ENCODE measurements at regions not wholly inside any gene's neighbourhood (a gene's known extent, or its start where the extent isn't known, plus 50 kb on each side); places are given as distances from the start of the nearest gene placed in this dataset.

DNA sequence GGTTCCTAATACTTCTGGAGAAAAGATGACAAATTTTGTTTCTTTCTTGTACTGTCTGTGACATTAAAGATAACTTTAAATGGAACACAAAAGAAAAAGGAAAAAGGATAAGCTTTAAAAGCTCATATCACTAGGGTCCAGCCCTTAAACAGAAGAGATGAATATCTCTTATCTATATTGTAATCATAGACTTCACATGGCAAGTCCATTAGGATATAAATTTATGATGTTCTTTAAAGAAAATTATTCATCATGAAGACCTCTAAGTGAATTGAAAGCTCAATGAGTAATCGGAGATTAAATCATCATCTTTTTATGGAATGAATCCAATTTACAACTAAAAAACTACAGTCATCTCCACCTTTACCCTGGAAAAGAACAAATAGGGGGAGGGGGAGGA, 111.6 kb upstream of the SATB2 start:
- no peak overlapping the region for H3K27ac ChIP-seq (ENCODE audit: insufficient read depth, low read depth, low read length)
- no peak for FAIRE-seq
- dilution Hi-C loops (cut with MboI; ENCODE audit: extremely low pct_ligation_motif_present, low sequenced_read_pairs) = no loop called here
- no peak overlapping the region for H3K4me3 ChIP-seq (replicated peaks in 1 of 3; ENCODE audit: insufficient read depth in 1 of 3, low read depth in 1 of 3, low read length in 3 of 3)
- H3K79me2 ChIP-seq (ENCODE audit: control insufficient read depth, insufficient read depth, low read length) = no peaks in the 10 kb centered on the region
- no peaks in the 10 kb centered on the region for H3K9me3 ChIP-seq (replicated peaks; ENCODE audit: control insufficient read depth, insufficient read depth, low read length)
- H3K27me3 ChIP-seq (ENCODE audit: control insufficient read depth in 2 of 2, insufficient read depth in 2 of 2, low read length in 2 of 2) = no peaks in the 10 kb centered on the region
- ChIA-PET CTCF (no interaction called here), POLR2A (no interaction called here)
- no TSS peak for BruUV-seq (replicated peaks)
- no peak overlapping the region for H3K4me2 ChIP-seq (ENCODE audit: insufficient read depth, low read length)
- no peak for DNase-seq (ENCODE audit: low read depth, low spot score)
- H4K20me1 ChIP-seq (replicated peaks; ENCODE audit: control insufficient read depth, extremely low read depth, insufficient read depth, low read length) = no peaks in the 10 kb centered on the region
- no peaks in the 10 kb centered on the region for H3K36me3 ChIP-seq (ENCODE audit: control insufficient read depth in 2 of 2, extremely low read depth in 1 of 2, insufficient read depth in 2 of 2, low read length in 2 of 2)
- H2AFZ ChIP-seq (ENCODE audit: low read depth, low read length) = no peak overlapping the region
- H3K9ac ChIP-seq (replicated peaks; ENCODE audit: extremely low read depth, insufficient read depth, low read length) = no peak overlapping the region
- H3K4me1 ChIP-seq (ENCODE audit: control insufficient read depth, extremely low read depth, insufficient read depth, low read length) = no peaks in the 10 kb centered on the region
- intact Hi-C loops (cut with micrococcal nuclease) = no loop called here
- H3K9me1 ChIP-seq (replicated peaks; ENCODE audit: control insufficient read depth, extremely low read depth, insufficient read depth, low read length) = no peaks in the 10 kb centered on the region
- TF ChIP-seq, protein P1, sequence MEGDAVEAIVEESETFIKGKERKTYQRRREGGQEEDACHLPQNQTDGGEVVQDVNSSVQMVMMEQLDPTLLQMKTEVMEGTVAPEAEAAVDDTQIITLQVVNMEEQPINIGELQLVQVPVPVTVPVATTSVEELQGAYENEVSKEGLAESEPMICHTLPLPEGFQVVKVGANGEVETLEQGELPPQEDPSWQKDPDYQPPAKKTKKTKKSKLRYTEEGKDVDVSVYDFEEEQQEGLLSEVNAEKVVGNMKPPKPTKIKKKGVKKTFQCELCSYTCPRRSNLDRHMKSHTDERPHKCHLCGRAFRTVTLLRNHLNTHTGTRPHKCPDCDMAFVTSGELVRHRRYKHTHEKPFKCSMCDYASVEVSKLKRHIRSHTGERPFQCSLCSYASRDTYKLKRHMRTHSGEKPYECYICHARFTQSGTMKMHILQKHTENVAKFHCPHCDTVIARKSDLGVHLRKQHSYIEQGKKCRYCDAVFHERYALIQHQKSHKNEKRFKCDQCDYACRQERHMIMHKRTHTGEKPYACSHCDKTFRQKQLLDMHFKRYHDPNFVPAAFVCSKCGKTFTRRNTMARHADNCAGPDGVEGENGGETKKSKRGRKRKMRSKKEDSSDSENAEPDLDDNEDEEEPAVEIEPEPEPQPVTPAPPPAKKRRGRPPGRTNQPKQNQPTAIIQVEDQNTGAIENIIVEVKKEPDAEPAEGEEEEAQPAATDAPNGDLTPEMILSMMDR (IDR thresholded peaks at IDR 0.05; ENCODE audit: extremely low read depth in 1 of 2, insufficient read depth in 1 of 2, low read depth in 1 of 2, low read length in 2 of 2) = no peak
- TF ChIP-seq FOS (IDR thresholded peaks at IDR 0.05; ENCODE audit: borderline replicate concordance, insufficient read depth, low read length) (no peak), POLR2A (IDR thresholded peaks at IDR 0.05; ENCODE audit: low read depth, low read length) (no peak), GATA2 (IDR thresholded peaks at IDR 0.05; ENCODE audit: insufficient read depth, insufficient read length, low read depth, low read length) (no peak), EZH2 (IDR thresholded peaks at IDR 0.05; ENCODE audit: borderline replicate concordance, low read depth, low read length, severe bottlenecking) (no peak), JUN (IDR thresholded peaks at IDR 0.05; ENCODE audit: borderline replicate concordance, insufficient read depth, insufficient read length, low read depth) (no peak)

DNA sequence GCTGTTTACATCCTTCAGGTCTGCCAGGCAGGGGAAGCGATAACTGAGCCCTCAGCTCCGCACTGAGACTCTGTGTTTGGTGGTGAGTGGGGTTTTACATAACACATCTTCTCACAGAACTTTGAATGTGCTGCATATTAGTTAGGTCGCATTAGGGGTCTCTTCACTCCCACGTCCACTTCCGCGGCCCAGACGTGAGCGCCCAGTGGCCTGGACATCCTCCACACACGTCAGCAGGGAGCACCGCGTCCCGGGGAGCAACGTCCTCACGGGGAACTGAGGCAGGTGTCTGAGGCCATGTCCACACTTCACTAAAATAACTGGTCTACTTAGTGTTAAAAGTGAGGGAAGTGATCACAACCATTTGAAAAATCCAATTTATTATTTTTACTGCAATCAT, 100.4 kb upstream of the SATB2 start:
- H3K79me2 ChIP-seq (ENCODE audit: control insufficient read depth, insufficient read depth, low read length) = no peaks in the 10 kb centered on the region
- H3K4me3 ChIP-seq (replicated peaks in 1 of 3; ENCODE audit: insufficient read depth in 1 of 3, low read depth in 1 of 3, low read length in 3 of 3) = no peak overlapping the region
- no peak for FAIRE-seq
- no peaks in the 10 kb centered on the region for H3K27me3 ChIP-seq (ENCODE audit: control insufficient read depth in 2 of 2, insufficient read depth in 2 of 2, low read length in 2 of 2)
- H3K4me2 ChIP-seq (ENCODE audit: insufficient read depth, low read length) = no peak overlapping the region
- H2AFZ ChIP-seq (ENCODE audit: low read depth, low read length) = no peak overlapping the region
- H3K9me1 ChIP-seq (replicated peaks; ENCODE audit: control insufficient read depth, extremely low read depth, insufficient read depth, low read length) = no peaks in the 10 kb centered on the region
- H3K36me3 ChIP-seq (ENCODE audit: control insufficient read depth in 2 of 2, extremely low read depth in 1 of 2, insufficient read depth in 2 of 2, low read length in 2 of 2) = no peaks in the 10 kb centered on the region
- H3K4me1 ChIP-seq (ENCODE audit: control insufficient read depth, extremely low read depth, insufficient read depth, low read length) = no peaks in the 10 kb centered on the region
- dilution Hi-C loops (cut with MboI; ENCODE audit: extremely low pct_ligation_motif_present, low sequenced_read_pairs) = no loop called here
- no peak overlapping the region for H3K9ac ChIP-seq (replicated peaks; ENCODE audit: extremely low read depth, insufficient read depth, low read length)
- no TSS peak for BruUV-seq (replicated peaks)
- ChIA-PET POLR2A (no interaction called here), CTCF (no interaction called here)
- H3K9me3 ChIP-seq (replicated peaks; ENCODE audit: control insufficient read depth, insufficient read depth, low read length) = no peaks in the 10 kb centered on the region
- TF ChIP-seq POLR2AphosphoS5 (IDR thresholded peaks at IDR 0.05; ENCODE audit: insufficient read depth, low read depth, low read length) = no peak
- TF ChIP-seq GATA2 (IDR thresholded peaks at IDR 0.05; ENCODE audit: insufficient read depth, insufficient read length, low read depth, low read length) = no peak
- no peak for TF ChIP-seq POLR2A (IDR thresholded peaks at IDR 0.05; ENCODE audit: low read depth, low read length)
- TF ChIP-seq, protein P1 (IDR thresholded peaks at IDR 0.05; ENCODE audit: extremely low read depth in 1 of 2, insufficient read depth in 1 of 2, low read depth in 1 of 2, low read length in 2 of 2) = no peak
- no peak for TF ChIP-seq FOS (IDR thresholded peaks at IDR 0.05; ENCODE audit: borderline replicate concordance, insufficient read depth, low read length)
- no peak for TF ChIP-seq EZH2 (IDR thresholded peaks at IDR 0.05; ENCODE audit: borderline replicate concordance, low read depth, low read length, severe bottlenecking)
- TF ChIP-seq, protein P2, sequence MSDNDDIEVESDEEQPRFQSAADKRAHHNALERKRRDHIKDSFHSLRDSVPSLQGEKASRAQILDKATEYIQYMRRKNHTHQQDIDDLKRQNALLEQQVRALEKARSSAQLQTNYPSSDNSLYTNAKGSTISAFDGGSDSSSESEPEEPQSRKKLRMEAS (IDR thresholded peaks at IDR 0.05; ENCODE audit: insufficient read depth, insufficient read length) = no peak
- TF ChIP-seq JUN (IDR thresholded peaks at IDR 0.05; ENCODE audit: borderline replicate concordance, insufficient read depth, insufficient read length, low read depth) = no peak
- no peak for TF ChIP-seq MYC (IDR thresholded peaks at IDR 0.05; ENCODE audit: low read depth, low read length)
- no peak overlapping the region for H3K27ac ChIP-seq (ENCODE audit: insufficient read depth, low read depth, low read length)
- no peak for DNase-seq (ENCODE audit: low read depth, low spot score)
- no peaks in the 10 kb centered on the region for H4K20me1 ChIP-seq (replicated peaks; ENCODE audit: control insufficient read depth, extremely low read depth, insufficient read depth, low read length)
- intact Hi-C loops (cut with micrococcal nuclease) = no loop called here

Data from endothelial cell of umbilical vein (primary cell).